ENCODE measurements at regions not wholly inside any gene's neighbourhood (a gene's known extent, or its start where the extent isn't known, plus 50 kb on each side); places are given as distances from the start of the nearest gene placed in this dataset.

DNA sequence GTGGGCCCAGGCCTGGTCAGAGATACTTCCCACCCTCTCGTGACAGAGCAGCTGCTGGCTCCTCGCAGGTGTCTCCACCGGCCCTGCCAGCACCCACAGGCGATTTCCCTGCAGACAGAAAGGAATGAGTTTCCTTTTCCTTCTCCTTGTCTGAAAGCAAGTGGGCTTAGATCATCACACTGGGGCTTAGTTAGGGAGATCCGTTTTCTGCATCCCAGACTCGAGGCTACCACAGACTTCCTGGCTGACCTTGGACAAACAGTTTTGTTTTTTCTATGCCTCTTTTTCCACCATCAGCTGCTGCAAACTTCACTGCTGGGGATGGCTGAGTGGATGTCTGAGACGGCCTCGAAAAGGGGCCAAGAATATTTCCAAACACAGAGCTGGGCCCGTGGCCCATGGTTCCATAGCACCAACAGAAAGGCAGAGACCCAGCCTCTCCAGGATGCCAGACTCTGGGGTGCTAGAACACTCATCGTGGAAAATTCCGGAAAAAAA, 86.5 kb downstream of the BANF2 start:
- H3K27me3 ChIP-seq = no peaks in the 10 kb centered on the region
- no peaks in the 10 kb centered on the region for H3K9me3 ChIP-seq
- no peak overlapping the region for H3K4me3 ChIP-seq
- DNase-seq (ENCODE audit: low spot score in 2 of 2) = no peak
- H3K36me3 ChIP-seq = no peaks in the 10 kb centered on the region
- peak overlapping the region; percentile 19 for H3K27ac ChIP-seq
- TF ChIP-seq POLR2AphosphoS5 (IDR thresholded peaks at IDR 0.05) = no peak
- no peaks in the 10 kb centered on the region for H3K4me1 ChIP-seq
- intact Hi-C loops (cut with DNase I; ENCODE audit: low total_unique reads) = no loop called here

Measured in breast epithelium (tissue), 4 donors.